Endothelial cell of umbilical vein (primary cell): ENCODE measurements at regions not wholly inside any gene's neighbourhood (a gene's known extent, or its start where the extent isn't known, plus 50 kb on each side); places are given as distances from the start of the nearest gene placed in this dataset.
A peak's percentile ranks its signal among the peaks of the same experiment; 100 is the strongest.

Source experiments
- BruUV-seq: library from RNA; stranded (reverse); fragments of 400-500 nt; replicated peaks from 2 replicates; lab custom pipeline; 2021; lab: Mats Ljungman, UMichigan
- CTCF ChIA-PET: fragments of 300-600, 350-600 bp; sonication (Branson Sonifier 250); formaldehyde crosslinking; loops from one replicate; lab custom pipeline; 2021; ENCODE audit warnings: antibody characterized with exemption, inconsistent platforms; lab: Charles Lee
- POLR2A ChIA-PET: fragments of 300-600, 350-600 bp; sonication (Branson Sonifier 250); formaldehyde crosslinking; loops from one replicate; lab custom pipeline; 2021; ENCODE audit warnings: antibody characterized with exemption, inconsistent platforms; lab: Charles Lee
- DNase-seq: peaks from one replicate; pipeline ENCODE4 v3.0.0-alpha.2; 2011; ENCODE audit warnings: low read depth, low spot score
- FAIRE-seq: peaks from 2 replicates; lab custom pipeline; 2011; peaks lifted over from hg19 to GRCh38; lab: Jason Lieb, UNC
- H2AFZ ChIP-seq: 2 replicates; pipeline ENCODE4 v1.6.0; 2012; ENCODE audit warnings: low read depth, low read length, control low read depth, inconsistent platforms
- H3K27ac ChIP-seq: 2 replicates; pipeline ENCODE4 v1.5.1; 2011; ENCODE audit warnings: low read depth, mild to moderate bottlenecking, control low read depth, low read length, moderate library complexity; ENCODE audit not compliant: insufficient read depth
- H3K27me3 ChIP-seq, 2 experiments: 2 replicates each; pipeline versions ENCODE4 v1.6.0 to v1.6.1; 2011; ENCODE audit warnings: low read length in 2 of 2, mixed read lengths in 1 of 2; ENCODE audit not compliant: control insufficient read depth in 2 of 2, insufficient read depth in 2 of 2
- H3K36me3 ChIP-seq, 2 experiments: 2 replicates in 1 of 2; 3 replicates in 1 of 2; pipeline ENCODE4 v1.5.1; 2011; ENCODE audit warnings: low read length in 2 of 2, mild to moderate bottlenecking in 1 of 2, moderate library complexity in 1 of 2; ENCODE audit not compliant: control insufficient read depth in 2 of 2, insufficient read depth in 2 of 2; ENCODE audit errors: extremely low read depth in 1 of 2
- H3K4me1 ChIP-seq: 3 replicates; pipeline ENCODE4 v1.5.1; 2011; ENCODE audit warnings: mild to moderate bottlenecking, low read length; ENCODE audit not compliant: control insufficient read depth, insufficient read depth; ENCODE audit errors: extremely low read depth
- H3K4me2 ChIP-seq: 2 replicates; pipeline ENCODE4 v1.6.1; 2011; ENCODE audit warnings: low read length, control low read depth, mixed read lengths; ENCODE audit not compliant: insufficient read depth
- H3K4me3 ChIP-seq, 3 experiments: fragments of 200-600 bp in 1 of 3; sonication (generic), shearing (Covaris generic) in 1 of 3; replicated peaks in 1 of 3; 2 replicates each; pipeline ENCODE4 v1.5.1; 2011 to 2016; ENCODE audit warnings: control low read depth in 3 of 3, low read length in 3 of 3, mild to moderate bottlenecking in 2 of 3, inconsistent platforms in 1 of 3, low read depth in 1 of 3, moderate library complexity in 1 of 3; ENCODE audit not compliant: insufficient read depth in 1 of 3
- H3K79me2 ChIP-seq: 2 replicates; pipeline ENCODE4 v1.6.0; 2012; ENCODE audit warnings: low read length, inconsistent platforms; ENCODE audit not compliant: control insufficient read depth, insufficient read depth
- H3K9ac ChIP-seq: replicated peaks from 2 replicates; pipeline ENCODE3; 2011; ENCODE audit warnings: low read length, control low read depth; ENCODE audit not compliant: insufficient read depth; ENCODE audit errors: extremely low read depth
- H3K9me1 ChIP-seq: replicated peaks from 3 replicates; pipeline ENCODE4 v1.6.0; 2011; ENCODE audit warnings: mild to moderate bottlenecking, low read length; ENCODE audit not compliant: control insufficient read depth, insufficient read depth; ENCODE audit errors: extremely low read depth
- H3K9me3 ChIP-seq: replicated peaks from 2 replicates; pipeline ENCODE4 v1.5.1; 2012; ENCODE audit warnings: low read length, inconsistent platforms; ENCODE audit not compliant: control insufficient read depth, insufficient read depth
- H4K20me1 ChIP-seq: replicated peaks from 2 replicates; pipeline ENCODE3; 2011; ENCODE audit warnings: mild to moderate bottlenecking, low read length; ENCODE audit not compliant: control insufficient read depth, insufficient read depth; ENCODE audit errors: extremely low read depth
- EZH2 ChIP-seq: IDR thresholded peaks from 2 replicates; pipeline ENCODE4 v1.6.1; 2012; ENCODE audit warnings: borderline replicate concordance, low read depth, mild to moderate bottlenecking, moderate library complexity, low read length, inconsistent platforms; ENCODE audit not compliant: severe bottlenecking
- FOS ChIP-seq: IDR thresholded peaks from 2 replicates; pipeline ENCODE4 v1.6.1; 2011; ENCODE audit warnings: mild to moderate bottlenecking, low read length, moderate library complexity, borderline replicate concordance; ENCODE audit not compliant: insufficient read depth
- GATA2 ChIP-seq: IDR thresholded peaks from 2 replicates; pipeline ENCODE4 v1.7.0; 2011; ENCODE audit warnings: low read depth, mild to moderate bottlenecking, moderate library complexity, mixed read lengths, low read length; ENCODE audit not compliant: insufficient read length, insufficient read depth
- JUN ChIP-seq: IDR thresholded peaks from 2 replicates; pipeline ENCODE4 v1.6.1; 2011; ENCODE audit warnings: borderline replicate concordance, low read depth; ENCODE audit not compliant: insufficient read length, insufficient read depth
- MYC ChIP-seq: IDR thresholded peaks from one replicate; pipeline ENCODE4 v1.6.1; 2011; ENCODE audit warnings: mild to moderate bottlenecking, low read depth, low read length
- POLR2A ChIP-seq: IDR thresholded peaks from 2 replicates; pipeline ENCODE4 v1.6.1; 2012; ENCODE audit warnings: low read depth, mild to moderate bottlenecking, control low read depth, low read length
- POLR2AphosphoS5 ChIP-seq: IDR thresholded peaks from 2 replicates; pipeline ENCODE4 v1.6.1; 2012; ENCODE audit warnings: low read depth, mild to moderate bottlenecking, control low read depth, low read length, moderate library complexity; ENCODE audit not compliant: insufficient read depth
- dilution Hi-C: fragments of 300-500 bp; cut with MboI; formaldehyde crosslinking; loops from one replicate; pipeline ENCODE4 v1.15.0; 2019; ENCODE audit warnings: low sequenced_read_pairs; ENCODE audit not compliant: extremely low pct_ligation_motif_present
- intact Hi-C: fragments of 100-400 bp; cut with micrococcal nuclease; formaldehyde crosslinking; loops from one replicate; pipeline ENCODE4 v1.10.0; 2022
- TF ChIP-seq, protein P1 (sequence below): IDR thresholded peaks from 2 replicates; pipeline ENCODE4 v1.6.1; 2011; ENCODE audit not compliant: insufficient read depth, insufficient read length
- TF ChIP-seq, protein P2 (sequence below), 2 donors: IDR thresholded peaks; 1 replicate in 1 of 2; 2 replicates in 1 of 2; pipeline ENCODE4 v1.5.1; 2011; ENCODE audit warnings: low read length in 2 of 2, mild to moderate bottlenecking in 2 of 2, moderate library complexity in 2 of 2, control low read depth in 1 of 2, inconsistent platforms in 1 of 2, low read depth in 1 of 2; ENCODE audit not compliant: insufficient read depth in 1 of 2; ENCODE audit errors: extremely low read depth in 1 of 2

DNA sequence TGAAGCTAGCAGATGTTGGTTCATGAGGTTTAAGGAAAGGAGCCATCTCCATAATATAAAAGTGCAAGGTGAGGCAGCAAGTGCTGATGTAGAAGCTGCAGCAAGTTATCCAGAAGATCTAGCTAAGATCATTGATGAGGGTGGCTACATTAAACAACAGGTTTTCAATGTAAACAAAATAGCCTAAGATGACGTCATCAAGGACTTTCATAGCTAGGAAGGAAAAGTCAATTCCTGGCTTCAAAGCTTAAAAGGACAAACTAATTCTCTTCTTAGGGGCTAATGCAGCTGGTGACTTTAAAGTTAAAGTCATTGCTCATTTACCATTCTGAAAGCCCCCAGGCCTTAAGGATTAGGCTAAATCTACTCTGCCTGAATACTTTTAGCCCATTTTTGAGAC is 141.9 kb downstream of the MID1IP1 start:
- ChIA-PET POLR2A (no interaction called here), CTCF (no interaction called here)
- BruUV-seq = no TSS peak
- no peaks in the 10 kb centered on the region for H3K79me2 ChIP-seq
- TF ChIP-seq EZH2 (no peak), JUN (no peak), POLR2A (no peak), POLR2AphosphoS5 (no peak), FOS (no peak), MYC (no peak), GATA2 (no peak)
- TF ChIP-seq, protein P1, sequence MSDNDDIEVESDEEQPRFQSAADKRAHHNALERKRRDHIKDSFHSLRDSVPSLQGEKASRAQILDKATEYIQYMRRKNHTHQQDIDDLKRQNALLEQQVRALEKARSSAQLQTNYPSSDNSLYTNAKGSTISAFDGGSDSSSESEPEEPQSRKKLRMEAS = no peak
- TF ChIP-seq, protein P2, sequence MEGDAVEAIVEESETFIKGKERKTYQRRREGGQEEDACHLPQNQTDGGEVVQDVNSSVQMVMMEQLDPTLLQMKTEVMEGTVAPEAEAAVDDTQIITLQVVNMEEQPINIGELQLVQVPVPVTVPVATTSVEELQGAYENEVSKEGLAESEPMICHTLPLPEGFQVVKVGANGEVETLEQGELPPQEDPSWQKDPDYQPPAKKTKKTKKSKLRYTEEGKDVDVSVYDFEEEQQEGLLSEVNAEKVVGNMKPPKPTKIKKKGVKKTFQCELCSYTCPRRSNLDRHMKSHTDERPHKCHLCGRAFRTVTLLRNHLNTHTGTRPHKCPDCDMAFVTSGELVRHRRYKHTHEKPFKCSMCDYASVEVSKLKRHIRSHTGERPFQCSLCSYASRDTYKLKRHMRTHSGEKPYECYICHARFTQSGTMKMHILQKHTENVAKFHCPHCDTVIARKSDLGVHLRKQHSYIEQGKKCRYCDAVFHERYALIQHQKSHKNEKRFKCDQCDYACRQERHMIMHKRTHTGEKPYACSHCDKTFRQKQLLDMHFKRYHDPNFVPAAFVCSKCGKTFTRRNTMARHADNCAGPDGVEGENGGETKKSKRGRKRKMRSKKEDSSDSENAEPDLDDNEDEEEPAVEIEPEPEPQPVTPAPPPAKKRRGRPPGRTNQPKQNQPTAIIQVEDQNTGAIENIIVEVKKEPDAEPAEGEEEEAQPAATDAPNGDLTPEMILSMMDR (IDR thresholded peaks at IDR 0.05; ENCODE audit: extremely low read depth in 1 of 2, insufficient read depth in 1 of 2, low read depth in 1 of 2, low read length in 2 of 2) = no peak
- no peaks in the 10 kb centered on the region for H3K27me3 ChIP-seq
- intact Hi-C loops (no loop called here), dilution Hi-C loops (no loop called here)
- no peaks in the 10 kb centered on the region for H3K4me1 ChIP-seq
- no peak for DNase-seq
- no peaks in the 10 kb centered on the region for H3K9me3 ChIP-seq
- H3K4me3 ChIP-seq = no peak overlapping the region
- FAIRE-seq = peak; percentile 65
- no peak overlapping the region for H3K27ac ChIP-seq
- H3K9me1 ChIP-seq = no peaks in the 10 kb centered on the region
- no peaks in the 10 kb centered on the region for H3K36me3 ChIP-seq
- no peak overlapping the region for H3K9ac ChIP-seq
- no peaks in the 10 kb centered on the region for H4K20me1 ChIP-seq
- no peak overlapping the region for H2AFZ ChIP-seq
- no peak overlapping the region for H3K4me2 ChIP-seq
